ENCODE measurements at regions not wholly inside any gene's neighbourhood (a gene's known extent, or its start where the extent isn't known, plus 50 kb on each side); places are given as distances from the start of the nearest gene placed in this dataset.

DNA sequence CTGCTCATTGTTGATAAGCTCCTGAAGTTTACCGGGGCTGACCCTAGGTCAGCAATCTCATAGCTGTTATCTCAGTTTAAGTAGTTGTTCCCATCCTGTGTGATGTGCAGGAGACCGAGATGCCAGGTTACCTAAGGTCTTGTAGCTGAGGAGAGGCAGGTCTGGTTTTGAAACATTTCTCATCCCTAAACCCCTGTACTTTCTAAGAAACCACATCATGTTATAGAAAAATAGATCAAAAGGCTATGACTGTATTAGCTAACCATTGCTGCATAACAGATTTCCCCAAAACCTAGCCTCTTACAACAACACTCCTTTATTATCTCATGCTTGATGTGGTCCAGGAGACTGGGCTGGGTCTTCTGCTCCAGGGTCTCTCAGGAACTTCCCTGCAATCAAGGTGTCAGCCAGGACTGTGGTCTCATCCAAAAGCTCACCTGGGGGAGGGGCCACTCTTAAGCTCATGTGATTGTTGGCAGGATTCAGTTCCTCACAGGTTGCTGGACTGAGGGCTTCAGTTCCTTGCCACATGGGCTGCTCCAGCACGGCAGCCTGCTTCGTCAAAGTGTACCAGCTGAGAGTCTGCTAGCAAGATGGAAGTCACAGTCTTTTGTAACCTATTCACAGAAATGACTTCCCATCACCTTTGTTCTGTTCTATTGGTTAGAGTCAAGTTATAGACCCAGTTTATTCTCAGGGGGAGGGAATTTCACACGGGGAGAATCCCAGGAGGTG lies 60.9 kb upstream of the CLCN4 start:
- TF ChIP-seq, protein P1, sequence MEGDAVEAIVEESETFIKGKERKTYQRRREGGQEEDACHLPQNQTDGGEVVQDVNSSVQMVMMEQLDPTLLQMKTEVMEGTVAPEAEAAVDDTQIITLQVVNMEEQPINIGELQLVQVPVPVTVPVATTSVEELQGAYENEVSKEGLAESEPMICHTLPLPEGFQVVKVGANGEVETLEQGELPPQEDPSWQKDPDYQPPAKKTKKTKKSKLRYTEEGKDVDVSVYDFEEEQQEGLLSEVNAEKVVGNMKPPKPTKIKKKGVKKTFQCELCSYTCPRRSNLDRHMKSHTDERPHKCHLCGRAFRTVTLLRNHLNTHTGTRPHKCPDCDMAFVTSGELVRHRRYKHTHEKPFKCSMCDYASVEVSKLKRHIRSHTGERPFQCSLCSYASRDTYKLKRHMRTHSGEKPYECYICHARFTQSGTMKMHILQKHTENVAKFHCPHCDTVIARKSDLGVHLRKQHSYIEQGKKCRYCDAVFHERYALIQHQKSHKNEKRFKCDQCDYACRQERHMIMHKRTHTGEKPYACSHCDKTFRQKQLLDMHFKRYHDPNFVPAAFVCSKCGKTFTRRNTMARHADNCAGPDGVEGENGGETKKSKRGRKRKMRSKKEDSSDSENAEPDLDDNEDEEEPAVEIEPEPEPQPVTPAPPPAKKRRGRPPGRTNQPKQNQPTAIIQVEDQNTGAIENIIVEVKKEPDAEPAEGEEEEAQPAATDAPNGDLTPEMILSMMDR (conservative IDR thresholded peaks at IDR 0.05) = no peak
- no peak overlapping the region for H3K27ac ChIP-seq

DNA sequence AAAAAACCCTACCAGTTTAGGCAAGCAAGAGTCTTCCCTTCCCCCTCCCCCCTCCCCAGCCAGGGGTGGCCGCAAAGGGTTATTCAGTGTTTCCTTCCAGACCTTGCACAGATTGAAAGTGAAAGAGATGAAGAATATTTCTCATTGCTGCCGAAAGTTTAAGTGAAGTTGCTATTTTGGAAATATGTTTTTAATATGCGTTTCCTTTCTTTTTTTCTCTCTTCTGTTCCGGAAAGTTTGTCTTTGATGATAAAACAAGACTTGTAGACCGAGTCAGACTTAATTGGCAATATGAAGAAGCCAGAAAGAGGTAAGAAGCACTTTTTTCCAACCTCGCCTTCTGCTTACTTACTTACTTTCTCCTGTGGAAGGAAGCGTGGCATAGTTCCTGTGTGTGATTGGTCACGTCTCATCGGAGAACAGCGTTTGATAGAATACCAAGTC lies 58.5 kb upstream of the CLCN4 start:
- no peak overlapping the region for H3K27ac ChIP-seq
- TF ChIP-seq, protein P1 (conservative IDR thresholded peaks at IDR 0.05) = no peak

DNA sequence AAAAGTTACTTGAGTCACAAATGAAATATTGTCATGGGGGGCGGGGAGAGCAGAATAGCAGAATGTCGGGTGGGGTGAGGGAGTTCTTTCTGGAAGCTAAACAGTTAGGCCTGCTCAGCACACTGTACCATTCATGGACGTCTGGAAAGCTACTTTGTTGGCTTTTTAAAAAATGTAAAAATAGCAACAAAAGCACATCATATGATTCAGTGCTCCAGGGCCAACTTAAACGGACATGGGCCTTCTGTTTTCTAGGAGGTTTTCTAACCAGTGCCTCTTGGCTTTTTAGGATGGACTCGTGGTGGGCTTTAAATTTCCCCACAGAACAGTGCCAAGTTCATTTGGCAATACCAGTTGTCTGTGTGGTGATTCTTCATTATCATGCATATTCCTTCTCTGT lies 57.4 kb upstream of the CLCN4 start:
- TF ChIP-seq, protein P1 (conservative IDR thresholded peaks at IDR 0.05) = no peak

DNA sequence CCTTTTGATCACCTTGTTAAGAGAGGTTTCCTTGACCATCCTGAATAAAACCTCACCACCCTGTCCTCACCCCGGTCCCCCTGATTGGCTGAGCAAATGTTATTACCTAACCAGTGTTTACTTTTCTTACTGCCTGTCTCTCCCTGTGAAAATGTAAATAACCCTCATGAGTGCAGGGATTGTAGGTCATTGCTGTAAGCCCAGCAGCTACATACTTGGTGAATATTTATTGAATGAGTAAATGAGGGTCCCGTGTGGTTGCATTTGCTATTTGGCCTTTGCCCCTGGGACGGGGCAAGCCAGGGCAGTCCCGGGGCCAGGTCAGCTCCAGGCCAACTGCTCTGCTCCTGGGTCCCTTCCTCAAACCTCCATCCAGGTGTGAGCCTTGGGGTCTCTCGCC lies 55.5 kb upstream of the CLCN4 start:
- peak overlapping the region; percentile 27; the same call in 1 of the 2 replicates for H3K27ac ChIP-seq
- TF ChIP-seq, protein P1 (conservative IDR thresholded peaks at IDR 0.05) = no peak

More for the DNA sequence above, 57.4 kb upstream of the CLCN4 start:
- no peak overlapping the region for H3K27ac ChIP-seq

DNA sequence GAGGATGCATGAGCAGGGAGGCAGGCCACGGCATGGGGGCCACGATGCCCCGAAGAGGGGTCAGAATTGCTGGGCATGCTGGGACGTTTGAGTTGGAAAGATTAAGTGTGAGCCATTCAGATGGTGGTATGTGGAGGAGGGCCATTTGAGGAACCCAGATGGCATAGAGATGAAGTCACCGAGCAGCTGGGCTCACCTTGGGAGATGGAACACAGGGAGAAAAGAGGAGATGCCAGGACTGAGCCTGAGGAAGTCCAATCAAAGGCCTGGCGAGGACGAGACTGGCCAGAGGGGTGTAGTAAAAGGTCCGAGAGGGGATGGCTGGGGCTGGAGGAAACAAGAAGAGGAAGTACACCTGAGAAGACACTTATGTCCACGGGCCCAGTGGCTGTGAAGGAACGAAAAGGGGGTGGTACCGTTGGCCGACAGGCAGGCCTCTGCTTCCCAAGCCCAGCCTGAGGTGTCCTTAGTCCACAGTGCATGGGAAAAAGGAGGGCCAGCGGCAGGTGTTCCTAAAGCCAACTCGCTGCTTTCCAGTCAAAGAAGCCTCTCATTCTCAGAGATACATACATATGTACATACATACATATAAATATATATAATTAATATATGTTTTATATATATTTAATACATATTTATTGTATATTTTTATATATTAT lies 54.6 kb upstream of the CLCN4 start:
- H3K27ac ChIP-seq = no peak overlapping the region
- TF ChIP-seq, protein P1 (conservative IDR thresholded peaks at IDR 0.05) = no peak

DNA sequence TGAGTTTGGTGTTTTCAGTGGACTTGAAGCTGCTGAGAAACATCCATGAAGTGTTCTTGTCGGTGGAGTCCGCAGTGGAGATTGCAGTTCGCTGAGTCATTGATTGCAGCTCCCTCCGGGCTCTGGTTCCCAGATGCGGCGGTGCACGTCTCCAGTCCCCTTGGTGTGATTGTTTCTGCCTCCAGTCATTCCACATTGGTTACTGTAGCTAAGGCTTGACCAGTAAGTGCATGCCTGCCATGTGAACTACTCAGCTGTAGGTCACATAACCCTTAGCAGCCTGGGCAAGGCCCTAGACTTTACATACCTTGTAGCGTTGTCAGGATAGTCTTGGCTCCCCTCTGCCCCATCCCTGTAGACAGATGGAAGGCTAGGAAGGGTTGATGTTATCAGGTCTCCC lies 53.8 kb upstream of the CLCN4 start:
- H3K27ac ChIP-seq = no peak overlapping the region

More for the DNA sequence above, 53.8 kb upstream of the CLCN4 start:
- TF ChIP-seq, protein P1 (conservative IDR thresholded peaks at IDR 0.05) = no peak
